Neural crest cell (in vitro differentiated cells): ENCODE measurements at regions not wholly inside any gene's neighbourhood (a gene's known extent, or its start where the extent isn't known, plus 50 kb on each side); places are given as distances from the start of the nearest gene placed in this dataset.

Source experiments
- DNase-seq: peaks from one replicate; pipeline ENCODE4 v3.0.0; 2021; ENCODE audit warnings: low read depth, mixed read lengths, low spot score
- H3K27ac Mint-ChIP-seq: one replicate; pipeline ENCODE4 v1.8.0; 2021; ENCODE audit warnings: mild to moderate bottlenecking, mixed read lengths; ENCODE audit not compliant: unreplicated experiment
- H3K27me3 Mint-ChIP-seq: 2 replicates; pipeline ENCODE4 v1.8.0; 2021; ENCODE audit warnings: low read depth, mild to moderate bottlenecking, mixed read lengths
- H3K36me3 Mint-ChIP-seq: 2 replicates; pipeline ENCODE4 v1.8.0; 2021; ENCODE audit warnings: low read depth, mild to moderate bottlenecking, mixed read lengths
- H3K4me1 Mint-ChIP-seq: 2 replicates; pipeline ENCODE4 v1.8.0; 2021; ENCODE audit warnings: mixed read lengths
- H3K4me3 Mint-ChIP-seq: one replicate; pipeline ENCODE4 v1.8.0; 2021; ENCODE audit warnings: mild to moderate bottlenecking, mixed read lengths
- H3K9me3 Mint-ChIP-seq: 2 replicates; pipeline ENCODE4 v1.8.0; 2021; ENCODE audit warnings: mixed read lengths
- TF ChIP-seq, protein P1 (sequence below): fragments of 200-600 bp; sonication (generic); conservative IDR thresholded peaks from 2 replicates; pipeline ENCODE4 v1.5.0; 2021; ENCODE audit warnings: antibody characterized with exemption, mild to moderate bottlenecking

DNA sequence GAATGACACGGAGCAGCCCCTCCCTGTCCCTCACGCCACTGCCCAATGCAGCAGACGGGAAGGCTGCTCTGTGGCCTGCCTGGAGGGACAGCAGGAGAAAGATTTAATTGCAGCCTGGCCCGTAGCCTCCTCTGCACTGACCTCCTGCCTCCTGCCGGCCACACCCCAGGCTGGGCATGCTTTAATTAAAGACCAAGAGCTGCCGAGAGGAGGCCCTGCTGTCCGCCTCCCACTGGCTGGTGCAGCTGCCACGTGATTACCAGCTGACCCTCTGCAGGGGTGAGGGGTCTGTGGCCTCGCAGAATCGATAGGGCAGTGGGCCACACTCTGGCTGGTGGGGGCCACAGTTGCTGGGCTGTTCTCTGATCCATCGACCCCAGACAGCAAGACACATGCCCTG, 100.2 kb upstream of the PRR23E start:
- H3K4me1 Mint-ChIP-seq, result peaks cover 14% of the 10 kb centered on the region
- H3K36me3 Mint-ChIP-seq, result no peaks in the 10 kb centered on the region
- DNase-seq, result no peak
- H3K4me3 Mint-ChIP-seq, result no peak overlapping the region
- no peaks in the 10 kb centered on the region for H3K27me3 Mint-ChIP-seq
- no peak overlapping the region for H3K27ac Mint-ChIP-seq
- TF ChIP-seq, protein P1, sequence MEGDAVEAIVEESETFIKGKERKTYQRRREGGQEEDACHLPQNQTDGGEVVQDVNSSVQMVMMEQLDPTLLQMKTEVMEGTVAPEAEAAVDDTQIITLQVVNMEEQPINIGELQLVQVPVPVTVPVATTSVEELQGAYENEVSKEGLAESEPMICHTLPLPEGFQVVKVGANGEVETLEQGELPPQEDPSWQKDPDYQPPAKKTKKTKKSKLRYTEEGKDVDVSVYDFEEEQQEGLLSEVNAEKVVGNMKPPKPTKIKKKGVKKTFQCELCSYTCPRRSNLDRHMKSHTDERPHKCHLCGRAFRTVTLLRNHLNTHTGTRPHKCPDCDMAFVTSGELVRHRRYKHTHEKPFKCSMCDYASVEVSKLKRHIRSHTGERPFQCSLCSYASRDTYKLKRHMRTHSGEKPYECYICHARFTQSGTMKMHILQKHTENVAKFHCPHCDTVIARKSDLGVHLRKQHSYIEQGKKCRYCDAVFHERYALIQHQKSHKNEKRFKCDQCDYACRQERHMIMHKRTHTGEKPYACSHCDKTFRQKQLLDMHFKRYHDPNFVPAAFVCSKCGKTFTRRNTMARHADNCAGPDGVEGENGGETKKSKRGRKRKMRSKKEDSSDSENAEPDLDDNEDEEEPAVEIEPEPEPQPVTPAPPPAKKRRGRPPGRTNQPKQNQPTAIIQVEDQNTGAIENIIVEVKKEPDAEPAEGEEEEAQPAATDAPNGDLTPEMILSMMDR, result no peak
- H3K9me3 Mint-ChIP-seq, result peaks cover 5% of the 10 kb centered on the region

DNA sequence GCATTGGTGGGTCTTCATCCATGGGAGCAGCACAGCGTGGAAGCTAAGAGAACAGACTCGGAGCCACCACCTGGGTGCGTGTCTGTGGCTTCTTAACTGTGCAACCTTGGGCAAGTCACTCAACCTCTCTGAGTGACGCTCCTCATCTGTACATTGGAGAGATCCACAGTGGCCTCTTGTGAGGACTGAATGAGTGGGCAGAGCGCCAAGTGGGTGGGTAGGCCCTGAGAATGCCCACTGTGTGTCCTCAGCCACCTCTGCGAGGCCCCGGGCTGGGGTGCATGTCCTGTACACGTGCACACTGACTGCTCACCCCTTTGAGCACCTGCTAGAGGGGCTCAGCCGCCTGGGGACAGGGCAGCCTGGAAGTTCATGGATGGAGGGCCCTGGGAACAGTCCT, 99.6 kb upstream of the PRR23E start:
- peaks cover 14% of the 10 kb centered on the region for H3K4me1 Mint-ChIP-seq
- TF ChIP-seq, protein P1, result no peak
- H3K27ac Mint-ChIP-seq, result no peak overlapping the region
- no peak for DNase-seq
- peaks cover 5% of the 10 kb centered on the region for H3K9me3 Mint-ChIP-seq
- no peaks in the 10 kb centered on the region for H3K27me3 Mint-ChIP-seq
- no peaks in the 10 kb centered on the region for H3K36me3 Mint-ChIP-seq
- H3K4me3 Mint-ChIP-seq, result no peak overlapping the region

DNA sequence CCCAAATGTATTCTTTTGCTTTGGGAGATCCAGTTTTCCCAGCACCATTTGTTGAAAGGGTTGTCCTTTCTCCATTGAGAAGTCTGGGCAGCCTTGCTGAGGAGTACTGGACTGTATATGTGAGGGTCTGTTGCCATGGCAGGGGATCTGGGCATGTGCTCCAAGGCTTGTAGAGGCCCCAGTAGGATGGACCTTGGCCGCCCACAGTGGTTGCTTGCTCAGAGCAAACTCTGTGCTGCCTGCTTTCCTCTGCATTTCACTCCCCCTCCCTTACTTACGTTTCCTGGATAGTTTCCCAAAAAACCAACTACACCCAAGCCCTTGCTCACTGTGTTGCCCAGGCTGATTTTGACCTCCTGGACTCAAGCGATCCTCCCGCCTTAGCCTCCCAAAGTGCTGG, 97.2 kb upstream of the PRR23E start:
- H3K9me3 Mint-ChIP-seq, result peaks cover 5% of the 10 kb centered on the region
- no peaks in the 10 kb centered on the region for H3K27me3 Mint-ChIP-seq
- peaks cover 9% of the 10 kb centered on the region for H3K4me1 Mint-ChIP-seq
- DNase-seq, result no peak
- no peak overlapping the region for H3K27ac Mint-ChIP-seq
- H3K4me3 Mint-ChIP-seq, result no peak overlapping the region
- H3K36me3 Mint-ChIP-seq, result no peaks in the 10 kb centered on the region
- TF ChIP-seq, protein P1, result no peak

DNA sequence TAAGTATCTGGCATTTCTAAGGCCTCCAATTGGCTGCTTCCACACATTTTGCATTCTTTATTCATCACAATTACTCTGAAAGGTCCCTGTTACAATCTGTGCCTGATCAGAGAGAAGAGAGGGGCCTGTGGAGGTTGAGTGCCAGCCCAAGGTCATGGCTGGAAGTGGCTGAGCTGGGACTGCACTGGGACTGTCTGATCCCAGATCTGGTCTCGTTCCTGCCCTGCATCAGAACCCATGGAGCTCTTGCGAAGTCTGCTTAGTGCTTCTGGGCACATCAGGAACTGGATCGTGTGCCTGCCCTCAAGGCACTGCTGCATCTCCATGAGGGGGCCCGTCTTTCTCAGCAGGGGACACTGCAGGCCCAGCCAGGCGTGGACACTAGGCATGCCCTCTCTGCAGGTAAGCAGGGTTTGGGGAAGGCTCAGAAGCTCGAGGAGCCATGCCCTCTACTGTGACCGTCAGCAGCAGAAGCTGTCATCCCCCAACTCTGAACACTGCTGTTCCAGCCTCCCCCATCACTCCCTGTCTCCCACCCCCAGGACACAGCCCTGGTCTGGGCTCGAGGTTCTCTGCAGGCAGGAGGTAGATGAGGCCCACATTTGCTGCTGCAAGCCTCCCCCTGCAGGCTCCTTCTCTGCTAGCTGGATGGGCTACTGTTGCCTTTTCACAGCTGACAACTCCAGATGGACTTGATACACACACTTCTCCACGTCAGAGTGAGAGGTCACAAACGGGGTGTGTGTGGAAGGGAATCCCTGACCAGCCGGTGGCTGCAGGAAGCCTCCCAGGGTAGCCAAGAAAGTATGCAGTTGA, 96.5 kb upstream of the PRR23E start:
- no peaks in the 10 kb centered on the region for H3K36me3 Mint-ChIP-seq
- H3K27me3 Mint-ChIP-seq, result no peaks in the 10 kb centered on the region
- peaks cover 5% of the 10 kb centered on the region for H3K9me3 Mint-ChIP-seq
- peaks cover 9% of the 10 kb centered on the region for H3K4me1 Mint-ChIP-seq
- no peak for DNase-seq
- TF ChIP-seq, protein P1, result no peak
- H3K27ac Mint-ChIP-seq, result peak overlapping the region; percentile 27
- no peak overlapping the region for H3K4me3 Mint-ChIP-seq

DNA sequence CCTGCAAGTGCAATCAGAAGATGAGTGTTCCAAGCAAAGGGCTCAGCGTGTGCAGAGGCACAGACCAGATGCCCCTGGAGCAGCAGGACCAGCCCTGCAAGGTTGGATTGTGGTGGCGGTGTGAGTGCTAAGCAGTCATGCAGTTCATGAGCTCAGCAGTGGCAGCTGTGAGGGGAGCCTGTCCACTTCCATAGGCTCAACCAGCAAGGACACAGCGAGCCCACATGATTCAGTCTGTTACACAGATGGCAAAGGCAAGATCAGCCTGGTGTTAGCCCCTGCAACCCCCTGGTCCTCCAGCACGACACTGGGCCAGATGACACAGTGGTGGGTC, 95.9 kb upstream of the PRR23E start:
- TF ChIP-seq, protein P1, result no peak
- Mint-ChIP-seq H3K4me3 (no peak overlapping the region), H3K27me3 (no peaks in the 10 kb centered on the region), H3K4me1 (peaks cover 9% of the 10 kb centered on the region), H3K27ac (no peak overlapping the region), H3K9me3 (peaks cover 5% of the 10 kb centered on the region), H3K36me3 (no peaks in the 10 kb centered on the region)
- DNase-seq, result no peak
